CD4-positive, alpha-beta T cell (primary cell): ENCODE measurements at regions not wholly inside any gene's neighbourhood (a gene's known extent, or its start where the extent isn't known, plus 50 kb on each side); places are given as distances from the start of the nearest gene placed in this dataset.

ENCODE experiments used
- ATAC-seq: fragments of 200-7000 bp; cut with Tn5 transposase; one replicate; pipeline ENCODE4 v1.10.0; 2022; ENCODE audit warnings: mild to moderate bottlenecking; ENCODE audit not compliant: poor library complexity
- CTCF ChIA-PET: fragments of 350-600 bp; sonication (Branson Sonifier 250); formaldehyde crosslinking; loops from one replicate; lab custom pipeline; 2021; ENCODE audit warnings: antibody characterized with exemption, inconsistent platforms; lab: Charles Lee
- POLR2A ChIA-PET: fragments of 350-600 bp; sonication (Branson Sonifier 250); formaldehyde crosslinking; loops from one replicate; lab custom pipeline; 2021; ENCODE audit warnings: antibody characterized with exemption, inconsistent platforms; lab: Charles Lee
- DNase-seq, 14 experiments: peaks; one replicate each; pipeline ENCODE4 v3.0.0-alpha.2; 2013 to 2020; ENCODE audit warnings: mixed read lengths in 2 of 14
- H3K27ac ChIP-seq, 2 donors: one replicate each; pipeline versions ENCODE4 v1.5.1 to v1.7.0; 2013; ENCODE audit warnings: low read length in 2 of 2, low read depth in 1 of 2, mild to moderate bottlenecking in 1 of 2
- H3K27me3 ChIP-seq, 2 experiments: 1 replicate in 1 of 2; 2 replicates in 1 of 2; pipeline versions ENCODE4 v1.6.1 to v1.7.0; 2013; ENCODE audit warnings: low read length in 2 of 2, control low read depth in 1 of 2, mild to moderate bottlenecking in 1 of 2, moderate library complexity in 1 of 2; ENCODE audit not compliant: insufficient read depth in 2 of 2, control insufficient read depth in 1 of 2
- H3K36me3 ChIP-seq: one replicate; pipeline ENCODE4 v1.6.1; 2013; ENCODE audit warnings: low read length, control low read depth; ENCODE audit not compliant: insufficient read depth
- H3K4me1 ChIP-seq: one replicate; pipeline ENCODE4 v1.6.1; 2013; ENCODE audit warnings: low read length, control low read depth; ENCODE audit not compliant: insufficient read depth
- H3K4me3 ChIP-seq: one replicate; pipeline ENCODE4 v1.5.1; 2013; ENCODE audit warnings: mild to moderate bottlenecking, low read length, moderate library complexity
- H3K9me3 ChIP-seq, 2 experiments: 1 replicate in 1 of 2; 2 replicates in 1 of 2; pipeline versions ENCODE4 v1.6.1 to v1.7.0; 2013; ENCODE audit warnings: low read length in 2 of 2, mild to moderate bottlenecking in 2 of 2, control low read depth in 1 of 2, moderate library complexity in 1 of 2; ENCODE audit not compliant: control insufficient read depth in 1 of 2, insufficient read depth in 1 of 2
- H3K27ac Mint-ChIP-seq: one replicate; pipeline ENCODE4 v1.8.0; 2020; ENCODE audit warnings: mixed read lengths
- H3K27me3 Mint-ChIP-seq: one replicate; pipeline ENCODE4 v1.8.0; 2021; ENCODE audit warnings: mixed read lengths
- H3K36me3 Mint-ChIP-seq: one replicate; pipeline ENCODE4 v1.8.0; 2021; ENCODE audit warnings: low read depth, mixed read lengths
- H3K4me1 Mint-ChIP-seq: one replicate; pipeline ENCODE4 v1.8.0; 2021; ENCODE audit warnings: low read depth, mixed read lengths
- H3K4me3 Mint-ChIP-seq: one replicate; pipeline ENCODE4 v1.8.0; 2020; ENCODE audit warnings: mild to moderate bottlenecking, mixed read lengths
- H3K9me3 Mint-ChIP-seq: one replicate; pipeline ENCODE4 v1.8.0; 2020; ENCODE audit warnings: mixed read lengths
- CTCF ChIP-seq: fragments of 200-600 bp; IDR thresholded peaks from one replicate; pipeline ENCODE4 v1.8.0; 2022; ENCODE audit warnings: antibody characterized with exemption, mild to moderate bottlenecking
- intact Hi-C, 2 experiments: fragments of 100-400 bp; cut with DNase I in 1 of 2; cut with micrococcal nuclease in 1 of 2; formaldehyde crosslinking; loops; one replicate each; pipeline versions ENCODE4 v1.15.1 to v1.9.0; 2023 to 2025; cut with DNase I, micrococcal nuclease

- ChIA-PET CTCF (interaction anchor here (1.3 to 1.5 kb wide), 2 partner anchors 10 kb away, joined by 6 to 9 read pairs; no protein-coding TSS in a partner anchor), POLR2A (no interaction called here)
- H3K4me3 ChIP-seq = no peak overlapping the region
- Mint-ChIP-seq H3K4me1 (peaks cover 46% of the 10 kb centered on the region), H3K4me3 (no peak overlapping the region), H3K36me3 (no peaks in the 10 kb centered on the region), H3K9me3 (no peaks in the 10 kb centered on the region), H3K27ac (no peak overlapping the region), H3K27me3 (no peaks in the 10 kb centered on the region)
- H3K27ac ChIP-seq = no peak overlapping the region
- H3K36me3 ChIP-seq = no peaks in the 10 kb centered on the region
- DNase-seq (no peak), ATAC-seq (no peak)
- H3K4me1 ChIP-seq = peaks cover 47% of the 10 kb centered on the region
- intact Hi-C loops = no loop called here
- TF ChIP-seq CTCF = no peak
- H3K27me3 ChIP-seq = no peaks in the 10 kb centered on the region
- H3K9me3 ChIP-seq = no peaks in the 10 kb centered on the region
Measured at GRCh38 chr17:422196-422930, 69.8 kb upstream of the RPH3AL start.

GRCh38 chr17:420479-421175 is 68.0 kb upstream of the RPH3AL start:
- intact Hi-C loops = no loop called here
- Mint-ChIP-seq H3K4me3 (peak overlapping the region; percentile 13), H3K36me3 (no peaks in the 10 kb centered on the region), H3K27me3 (no peaks in the 10 kb centered on the region), H3K4me1 (peaks cover 63% of the 10 kb centered on the region), H3K27ac (peak overlapping the region; percentile 95), H3K9me3 (no peaks in the 10 kb centered on the region)
- H3K4me1 ChIP-seq = peaks cover 65% of the 10 kb centered on the region
- no peaks in the 10 kb centered on the region for H3K27me3 ChIP-seq
- DNase-seq = no peak
- no peak overlapping the region for H3K4me3 ChIP-seq
- CTCF ChIA-PET = interaction anchor here (1.3 kb wide), 1 partner anchor 8 kb away, joined by 9 read pairs; no protein-coding TSS in a partner anchor
- no peak overlapping the region for H3K27ac ChIP-seq
- no peaks in the 10 kb centered on the region for H3K36me3 ChIP-seq
- H3K9me3 ChIP-seq = no peaks in the 10 kb centered on the region
- POLR2A ChIA-PET = no interaction called here
- no peak for TF ChIP-seq CTCF
- no peak for ATAC-seq

GRCh38 chr17:419073-419735 is 66.6 kb upstream of the RPH3AL start:
- ChIA-PET POLR2A (interaction anchor here (0.7 to 3.6 kb wide), 7 partner anchors 9 to 81 kb away, joined by 3 to 36 read pairs (median 4); a partner anchor contains a TSS), CTCF (interaction anchor here (0.8 kb wide), 1 partner anchor 12 kb away, joined by 3 read pairs; no protein-coding TSS in a partner anchor)
- Mint-ChIP-seq H3K27me3 (no peaks in the 10 kb centered on the region), H3K4me3 (peak overlapping the region; percentile 55), H3K4me1 (peaks cover 74% of the 10 kb centered on the region), H3K36me3 (no peaks in the 10 kb centered on the region), H3K27ac (peak overlapping the region; percentile 95), H3K9me3 (no peaks in the 10 kb centered on the region)
- ATAC-seq = peak; percentile 51
- Histone ChIP-seq H3K27ac (peak overlapping the region; percentile 23 to 52), H3K36me3 (no peaks in the 10 kb centered on the region), H3K27me3 (no peaks in the 10 kb centered on the region), H3K4me1 (peaks cover 79% of the 10 kb centered on the region), H3K9me3 (no peaks in the 10 kb centered on the region), H3K4me3 (no peak overlapping the region)
- peak; percentile 25 to 80 (median 49) for DNase-seq
- TF ChIP-seq CTCF = no peak
- intact Hi-C loops = loop anchor here in 1 of 2 experiments (2.0 kb wide), 1 partner anchor 20 kb away; no protein-coding TSS in a partner anchor
